GM10248 (cell line): ENCODE measurements at regions not wholly inside any gene's neighbourhood (a gene's known extent, or its start where the extent isn't known, plus 50 kb on each side); places are given as distances from the start of the nearest gene placed in this dataset.

Source experiments
- CTCF ChIA-PET: fragments of 300-600 bp; sonication (Branson Sonifier 250); formaldehyde crosslinking; extraction: SDS; loops from one replicate; lab custom pipeline; 2021; ENCODE audit warnings: antibody characterized with exemption; lab: Yijun Ruan, JAX
- POLR2A ChIA-PET: fragments of 350-650 bp; sonication (Branson Sonifier 250); formaldehyde crosslinking; extraction: SDS; loops from one replicate; lab custom pipeline; 2020; ENCODE audit warnings: antibody characterized with exemption; lab: Yijun Ruan, JAX
- DNase-seq: peaks from one replicate; pipeline ENCODE4 v3.0.0; 2012; ENCODE audit errors: extremely low spot score
- TF ChIP-seq, protein P1 (sequence below): IDR thresholded peaks from 2 replicates; pipeline ENCODE4 v1.5.1; 2012; ENCODE audit warnings: mild to moderate bottlenecking, low read depth; ENCODE audit errors: extremely low read depth, missing control alignments, control extremely low read depth

DNA sequence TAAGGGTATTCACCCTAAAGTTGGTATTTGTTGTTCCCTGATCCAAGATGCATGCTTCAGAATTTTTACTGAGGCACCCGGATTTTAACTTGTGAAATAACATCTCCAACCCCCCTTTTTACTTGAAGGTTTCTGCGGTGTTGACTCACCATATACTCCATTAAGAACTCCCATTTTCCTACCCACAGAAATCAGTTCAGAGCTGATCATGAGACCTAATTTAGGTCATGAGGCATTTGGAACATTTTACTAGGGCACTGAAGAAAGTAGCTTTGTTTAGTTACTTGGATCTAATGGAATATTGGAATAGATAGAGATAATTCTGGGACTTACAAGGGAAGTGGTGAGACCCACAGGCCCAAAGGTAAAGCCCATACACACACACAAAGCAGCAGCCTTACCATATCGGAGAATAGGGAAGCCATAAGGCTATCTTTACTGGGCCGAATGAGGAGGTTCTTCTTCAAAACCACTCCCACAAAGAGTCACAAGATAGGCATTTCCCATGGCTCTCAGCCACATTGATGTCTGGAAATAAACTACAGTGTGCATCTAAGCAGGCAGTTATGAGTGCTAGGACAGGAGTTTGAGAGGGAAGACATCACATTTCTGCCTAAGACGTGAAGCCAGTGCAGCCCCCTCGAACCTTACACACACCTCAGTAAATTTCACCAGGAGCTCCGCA lies 681.0 kb upstream of the LRRTM4 start:
- no peak for DNase-seq
- CTCF ChIA-PET: no interaction called here
- POLR2A ChIA-PET: no interaction called here
- TF ChIP-seq, protein P1, sequence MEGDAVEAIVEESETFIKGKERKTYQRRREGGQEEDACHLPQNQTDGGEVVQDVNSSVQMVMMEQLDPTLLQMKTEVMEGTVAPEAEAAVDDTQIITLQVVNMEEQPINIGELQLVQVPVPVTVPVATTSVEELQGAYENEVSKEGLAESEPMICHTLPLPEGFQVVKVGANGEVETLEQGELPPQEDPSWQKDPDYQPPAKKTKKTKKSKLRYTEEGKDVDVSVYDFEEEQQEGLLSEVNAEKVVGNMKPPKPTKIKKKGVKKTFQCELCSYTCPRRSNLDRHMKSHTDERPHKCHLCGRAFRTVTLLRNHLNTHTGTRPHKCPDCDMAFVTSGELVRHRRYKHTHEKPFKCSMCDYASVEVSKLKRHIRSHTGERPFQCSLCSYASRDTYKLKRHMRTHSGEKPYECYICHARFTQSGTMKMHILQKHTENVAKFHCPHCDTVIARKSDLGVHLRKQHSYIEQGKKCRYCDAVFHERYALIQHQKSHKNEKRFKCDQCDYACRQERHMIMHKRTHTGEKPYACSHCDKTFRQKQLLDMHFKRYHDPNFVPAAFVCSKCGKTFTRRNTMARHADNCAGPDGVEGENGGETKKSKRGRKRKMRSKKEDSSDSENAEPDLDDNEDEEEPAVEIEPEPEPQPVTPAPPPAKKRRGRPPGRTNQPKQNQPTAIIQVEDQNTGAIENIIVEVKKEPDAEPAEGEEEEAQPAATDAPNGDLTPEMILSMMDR: no peak

DNA sequence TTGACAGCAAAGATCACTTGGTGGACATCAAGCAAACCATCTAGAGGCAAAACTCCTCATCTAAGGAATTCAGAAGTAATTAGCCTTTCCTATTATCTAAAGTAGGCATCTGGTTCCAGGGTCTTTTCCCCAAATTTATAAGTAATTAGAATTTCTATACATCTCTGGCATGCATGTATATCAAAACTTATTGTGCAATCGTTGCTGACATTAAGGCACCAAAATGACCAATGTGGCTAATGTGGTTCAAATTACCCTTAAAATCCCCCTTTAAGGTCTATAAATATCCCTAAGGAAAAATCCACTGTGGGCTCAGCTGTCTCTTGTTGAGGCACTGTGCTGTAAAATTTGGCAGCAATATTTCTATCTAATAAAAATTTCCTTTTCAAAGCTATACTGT lies 695.9 kb upstream of the LRRTM4 start:
- DNase-seq: no peak
- POLR2A ChIA-PET: no interaction called here
- CTCF ChIA-PET: no interaction called here
- TF ChIP-seq, protein P1: no peak

DNA sequence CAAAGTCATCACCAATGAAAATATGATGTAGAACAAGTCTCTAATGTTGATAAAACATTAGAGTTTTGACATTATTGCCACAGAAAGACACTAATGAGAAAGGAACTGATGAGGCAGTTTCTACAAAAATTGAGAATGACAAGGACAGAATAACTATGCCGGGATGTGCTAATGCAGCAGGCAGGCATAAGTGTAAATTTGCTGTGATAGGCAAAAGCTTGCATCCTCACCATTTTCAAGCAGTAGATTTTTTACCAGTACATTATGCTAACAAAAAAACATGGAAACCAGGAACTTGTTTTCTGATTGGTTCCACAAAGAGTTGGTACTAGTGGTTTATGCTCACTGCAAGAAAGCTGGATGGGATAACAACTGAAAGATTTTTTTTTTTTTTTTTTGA lies 715.5 kb upstream of the LRRTM4 start:
- ChIA-PET CTCF (no interaction called here), POLR2A (no interaction called here)
- TF ChIP-seq, protein P1: no peak
- no peak for DNase-seq

DNA sequence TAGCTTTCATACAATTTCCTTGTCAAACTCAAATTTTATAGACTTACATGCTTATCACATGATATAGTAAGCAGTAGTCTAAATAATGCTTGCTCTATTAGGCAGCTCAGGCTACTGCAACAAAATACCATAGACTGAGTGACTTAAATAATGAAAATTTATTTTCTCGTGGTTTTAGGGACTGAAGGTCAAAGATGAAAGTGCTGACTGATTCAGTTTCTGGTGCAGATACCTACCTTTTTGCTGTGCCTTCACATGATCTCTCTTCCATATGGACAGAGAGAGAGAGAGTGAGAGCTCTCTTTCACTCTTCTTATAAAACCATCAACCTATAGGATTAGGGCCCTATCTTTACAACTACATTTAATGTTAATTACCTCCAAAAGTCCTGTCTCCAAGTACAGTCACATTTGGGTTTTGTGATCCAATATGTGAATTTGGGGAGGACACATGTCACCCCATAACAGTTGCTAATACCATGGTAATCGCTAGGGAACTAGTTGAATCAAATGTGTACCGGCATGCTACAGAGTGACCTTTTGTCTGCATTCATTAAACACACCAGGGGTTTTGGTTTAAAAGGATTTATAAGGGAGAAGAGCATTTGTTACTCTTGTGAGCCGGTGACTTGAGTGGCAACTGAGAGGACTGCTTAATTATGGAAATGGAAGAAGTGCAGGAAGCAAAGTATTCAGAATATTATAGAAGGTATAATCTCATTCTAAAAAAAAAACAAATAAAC lies 723.4 kb upstream of the LRRTM4 start:
- ChIA-PET POLR2A (no interaction called here), CTCF (interaction anchor here (1.2 kb wide), 1 partner anchor 12 kb away, joined by 3 read pairs; no protein-coding TSS in a partner anchor)
- DNase-seq: no peak
- TF ChIP-seq, protein P1: no peak

DNA sequence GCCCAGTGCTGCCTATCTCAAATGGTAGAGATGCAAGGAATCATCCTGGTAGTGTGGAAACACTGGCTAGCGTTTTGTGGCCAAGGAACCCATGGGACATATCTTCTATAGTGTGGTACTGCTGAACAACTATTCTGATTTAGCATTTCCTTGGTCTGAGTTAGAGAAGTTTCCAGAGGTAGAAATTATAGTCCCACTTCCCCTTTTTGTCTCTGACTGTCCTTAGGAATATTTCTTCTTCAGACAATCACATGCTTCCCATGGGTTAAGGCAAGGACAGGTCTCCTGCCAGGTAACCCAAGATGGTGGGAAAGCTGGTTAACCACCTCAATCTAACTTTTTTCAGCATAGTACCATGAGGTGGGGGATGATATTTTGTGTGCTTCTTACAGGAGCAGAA lies 729.5 kb upstream of the LRRTM4 start:
- CTCF ChIA-PET: interaction anchor here (1.2 kb wide), 1 partner anchor 9 kb away, joined by 3 read pairs; no protein-coding TSS in a partner anchor
- TF ChIP-seq, protein P1: no peak
- no peak for DNase-seq
- POLR2A ChIA-PET: no interaction called here

DNA sequence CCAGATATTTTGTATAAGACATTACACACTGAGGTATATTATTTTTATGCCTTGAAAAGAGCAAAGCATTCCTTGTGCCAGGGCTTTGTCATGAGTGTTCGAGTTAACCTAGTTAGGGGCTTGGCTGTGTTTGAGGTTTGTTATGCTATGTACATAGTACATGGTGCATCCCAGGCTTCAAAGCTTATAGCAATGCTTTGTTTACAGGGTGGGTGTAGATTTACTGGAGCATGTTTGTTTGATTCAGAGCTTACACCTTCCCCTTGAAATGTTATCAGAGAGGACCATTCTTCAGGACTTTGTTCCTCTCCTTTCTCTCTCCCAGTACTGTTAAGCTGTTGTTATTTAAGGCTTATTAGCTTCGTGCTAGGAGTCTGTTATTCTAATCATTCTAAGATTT lies 738.7 kb upstream of the LRRTM4 start:
- POLR2A ChIA-PET: no interaction called here
- TF ChIP-seq, protein P1: no peak
- CTCF ChIA-PET: interaction anchor here (1.1 kb wide), 1 partner anchor 10 kb away, joined by 3 read pairs; no protein-coding TSS in a partner anchor
- no peak for DNase-seq
